ENCODE measurements at regions not wholly inside any gene's neighbourhood (a gene's known extent, or its start where the extent isn't known, plus 50 kb on each side); places are given as distances from the start of the nearest gene placed in this dataset.

GRCh38 chr3:76438971-76439370 is 600.9 kb upstream of the ROBO2 start:
- TF ChIP-seq, protein P1, sequence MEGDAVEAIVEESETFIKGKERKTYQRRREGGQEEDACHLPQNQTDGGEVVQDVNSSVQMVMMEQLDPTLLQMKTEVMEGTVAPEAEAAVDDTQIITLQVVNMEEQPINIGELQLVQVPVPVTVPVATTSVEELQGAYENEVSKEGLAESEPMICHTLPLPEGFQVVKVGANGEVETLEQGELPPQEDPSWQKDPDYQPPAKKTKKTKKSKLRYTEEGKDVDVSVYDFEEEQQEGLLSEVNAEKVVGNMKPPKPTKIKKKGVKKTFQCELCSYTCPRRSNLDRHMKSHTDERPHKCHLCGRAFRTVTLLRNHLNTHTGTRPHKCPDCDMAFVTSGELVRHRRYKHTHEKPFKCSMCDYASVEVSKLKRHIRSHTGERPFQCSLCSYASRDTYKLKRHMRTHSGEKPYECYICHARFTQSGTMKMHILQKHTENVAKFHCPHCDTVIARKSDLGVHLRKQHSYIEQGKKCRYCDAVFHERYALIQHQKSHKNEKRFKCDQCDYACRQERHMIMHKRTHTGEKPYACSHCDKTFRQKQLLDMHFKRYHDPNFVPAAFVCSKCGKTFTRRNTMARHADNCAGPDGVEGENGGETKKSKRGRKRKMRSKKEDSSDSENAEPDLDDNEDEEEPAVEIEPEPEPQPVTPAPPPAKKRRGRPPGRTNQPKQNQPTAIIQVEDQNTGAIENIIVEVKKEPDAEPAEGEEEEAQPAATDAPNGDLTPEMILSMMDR (conservative IDR thresholded peaks at IDR 0.05; ENCODE audit: low read length), result no peak
- no peak for TF ChIP-seq EZH2phosphoT487 (IDR thresholded peaks at IDR 0.05; ENCODE audit: borderline replicate concordance, low read depth, low read length)
